Spleen (tissue), 7 donors: ENCODE measurements at regions not wholly inside any gene's neighbourhood (a gene's known extent, or its start where the extent isn't known, plus 50 kb on each side); places are given as distances from the start of the nearest gene placed in this dataset.

ENCODE experiments used
- CTCF ChIP-seq, 11 experiments: fragments of 200-600 bp in 7 of 11; fragments of 450-650 bp in 4 of 11; sonication (generic) in 4 of 11; IDR thresholded peaks in 8 of 11; conservative IDR thresholded peaks in 3 of 11; 1 replicate in 7 of 11; 2 replicates in 4 of 11; pipeline versions ENCODE4 v1.4.0 to v1.8.0; 2016 to 2021; ENCODE audit warnings: antibody characterized with exemption in 11 of 11, inconsistent platforms in 4 of 11, mild to moderate bottlenecking in 1 of 11
- POLR2A ChIP-seq, 3 donors: fragments of 450-650 bp; IDR thresholded peaks; one replicate each; pipeline ENCODE4 v1.5.1; 2017; ENCODE audit warnings: antibody characterized with exemption in 3 of 3, mild to moderate bottlenecking in 1 of 3
- POLR2AphosphoS5 ChIP-seq, 3 donors: sonication (generic); formaldehyde crosslinking; IDR thresholded peaks; one replicate each; pipeline ENCODE4 v1.5.1; 2017; ENCODE audit warnings: antibody characterized with exemption in 3 of 3
- donor health status: DM: no; HTN: no; CAD: no; lungs with moderate emphysema.
- donor health status: DM: no; HTN: no; CAD: no.
- donor health status: DM: no; HTN: no; CAD: no.

GRCh38 chr21:25496825-25497482, 110.3 kb downstream of the MRPL39 start:
- TF ChIP-seq CTCF (IDR thresholded peaks at IDR 0.05 in 8 of 11, conservative IDR thresholded peaks at IDR 0.05 in 3 of 11) = no peak
- TF ChIP-seq POLR2A (IDR thresholded peaks at IDR 0.05) = no peak
- no peak for TF ChIP-seq POLR2AphosphoS5 (IDR thresholded peaks at IDR 0.05)
